ENCODE measurements at regions not wholly inside any gene's neighbourhood (a gene's known extent, or its start where the extent isn't known, plus 50 kb on each side); places are given as distances from the start of the nearest gene placed in this dataset.

GRCh38 chr18:67305466-67305865, 211.1 kb downstream of the DSEL start:
- intact Hi-C loops (cut with DNase I): no loop called here
- no peak for DNase-seq (ENCODE audit: low spot score)

GRCh38 chr18:67302043-67302442, 214.5 kb downstream of the DSEL start:
- DNase-seq (ENCODE audit: low spot score) (no peak), ATAC-seq (no peak)
- intact Hi-C loops (cut with DNase I): no loop called here

More at GRCh38 chr18:67305466-67305865, 211.1 kb downstream of the DSEL start:
- ATAC-seq: no peak

GRCh38 chr18:67301592-67301991, 214.9 kb downstream of the DSEL start:
- DNase-seq (ENCODE audit: low spot score): no peak
- intact Hi-C loops (cut with DNase I): no loop called here

GRCh38 chr18:67300498-67300897, 216.0 kb downstream of the DSEL start:
- no peak for DNase-seq (ENCODE audit: low spot score)
- intact Hi-C loops (cut with DNase I): no loop called here
- ATAC-seq: no peak

More at GRCh38 chr18:67301592-67301991, 214.9 kb downstream of the DSEL start:
- no peak for ATAC-seq

GRCh38 chr18:67292814-67293213, 223.7 kb downstream of the DSEL start:
- intact Hi-C loops (cut with DNase I): no loop called here
- no peak for ATAC-seq

GRCh38 chr18:67290421-67290820, 226.1 kb downstream of the DSEL start:
- no peak for ATAC-seq
- intact Hi-C loops (cut with DNase I): no loop called here
- DNase-seq (ENCODE audit: low spot score): no peak

More at GRCh38 chr18:67292814-67293213, 223.7 kb downstream of the DSEL start:
- DNase-seq (ENCODE audit: low spot score): no peak

GRCh38 chr18:67285583-67285982, 230.9 kb downstream of the DSEL start:
- DNase-seq (ENCODE audit: low spot score) (no peak), ATAC-seq (no peak)
- intact Hi-C loops (cut with DNase I): no loop called here

GRCh38 chr18:67282796-67283195, 233.7 kb downstream of the DSEL start:
- ATAC-seq: peak; percentile 10
- DNase-seq (ENCODE audit: low spot score): no peak
- intact Hi-C loops (cut with DNase I): no loop called here

- intact Hi-C loops (cut with DNase I): no loop called here
- DNase-seq (ENCODE audit: low spot score) (no peak), ATAC-seq (no peak)
Observed at GRCh38 chr18:67281746-67282145, 234.8 kb downstream of the DSEL start.

GRCh38 chr18:67280486-67281242, 235.9 kb downstream of the DSEL start:
- DNase-seq (ENCODE audit: low spot score) (no peak), ATAC-seq (no peak)
- intact Hi-C loops (cut with DNase I): no loop called here

- intact Hi-C loops (cut with DNase I): no loop called here
- no peak for ATAC-seq
- DNase-seq (ENCODE audit: low spot score): no peak
Observed at GRCh38 chr18:67279988-67280387, 236.5 kb downstream of the DSEL start.

GRCh38 chr18:67278984-67279383, 237.5 kb downstream of the DSEL start:
- intact Hi-C loops (cut with DNase I): no loop called here
- no peak for ATAC-seq
- no peak for DNase-seq (ENCODE audit: low spot score)

GRCh38 chr18:67276638-67277037, 239.9 kb downstream of the DSEL start:
- intact Hi-C loops (cut with DNase I): no loop called here
- no peak for ATAC-seq
- DNase-seq (ENCODE audit: low spot score): no peak

GRCh38 chr18:67273288-67273687, 243.2 kb downstream of the DSEL start:
- intact Hi-C loops (cut with DNase I): no loop called here
- ATAC-seq (no peak), DNase-seq (ENCODE audit: low spot score) (no peak)

GRCh38 chr18:67269206-67269605, 247.3 kb downstream of the DSEL start:
- no peak for ATAC-seq
- no peak for DNase-seq (ENCODE audit: low spot score)
- intact Hi-C loops (cut with DNase I): no loop called here

- DNase-seq (ENCODE audit: low spot score) (no peak), ATAC-seq (no peak)
- intact Hi-C loops (cut with DNase I): no loop called here
Observed at GRCh38 chr18:67268530-67268929, 248.0 kb downstream of the DSEL start.

- ATAC-seq: no peak
- no peak for DNase-seq (ENCODE audit: low spot score)
- intact Hi-C loops (cut with DNase I): no loop called here
Observed at GRCh38 chr18:67266246-67267237, 250.0 kb downstream of the DSEL start.

GRCh38 chr18:67265464-67266245, 250.9 kb downstream of the DSEL start:
- no peak for ATAC-seq
- intact Hi-C loops (cut with DNase I): no loop called here

GRCh38 chr18:67261931-67262552, 254.5 kb downstream of the DSEL start:
- no peak for ATAC-seq
- no peak for DNase-seq (ENCODE audit: low spot score)
- intact Hi-C loops (cut with DNase I): no loop called here

More at GRCh38 chr18:67265464-67266245, 250.9 kb downstream of the DSEL start:
- no peak for DNase-seq (ENCODE audit: low spot score)
